Lower leg skin (tissue), 3 donors: ENCODE measurements at regions not wholly inside any gene's neighbourhood (a gene's known extent, or its start where the extent isn't known, plus 50 kb on each side); places are given as distances from the start of the nearest gene placed in this dataset.

ENCODE experiments used
- CTCF ChIP-seq, 3 donors: fragments of 450-650 bp; IDR thresholded peaks; one replicate each; pipeline ENCODE4 v1.5.1; 2016; ENCODE audit warnings: antibody characterized with exemption in 3 of 3, mild to moderate bottlenecking in 3 of 3, moderate library complexity in 2 of 3
- POLR2A ChIP-seq, 2 donors: fragments of 450-650 bp; IDR thresholded peaks; one replicate each; pipeline ENCODE4 v1.6.1; 2016 to 2017; ENCODE audit warnings: antibody characterized with exemption in 2 of 2, mild to moderate bottlenecking in 1 of 2, moderate library complexity in 1 of 2

DNA sequence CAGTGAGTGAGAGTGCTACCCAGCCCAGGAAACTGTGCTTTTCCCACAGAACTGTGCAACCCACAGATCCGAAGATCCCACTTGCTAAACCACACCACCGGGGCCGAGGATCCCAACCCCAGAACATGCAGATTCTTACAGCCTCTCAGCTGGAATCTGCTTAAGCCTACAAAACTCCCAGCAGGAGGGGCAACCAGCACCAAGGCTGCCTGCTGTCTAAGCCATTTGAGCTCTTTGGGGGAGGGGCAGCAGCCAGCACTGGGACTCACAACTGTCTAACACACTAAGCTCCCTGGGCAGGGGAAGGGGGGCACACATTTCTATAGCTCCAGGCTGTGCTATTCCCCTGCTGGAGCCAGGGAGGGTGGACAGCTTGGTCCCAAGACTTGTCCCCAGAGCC, 529.9 kb downstream of the XPNPEP1 start:
- TF ChIP-seq CTCF (IDR thresholded peaks at IDR 0.05) (no peak), POLR2A (IDR thresholded peaks at IDR 0.05) (no peak)
